HG03280 (cell line): ENCODE measurements at regions not wholly inside any gene's neighbourhood (a gene's known extent, or its start where the extent isn't known, plus 50 kb on each side); places are given as distances from the start of the nearest gene placed in this dataset.
"Not testable (repeated sequence)": the region's sequence is repeated elsewhere in the genome, so short reads cannot be mapped to it uniquely, and the experiment has no call there.

ENCODE experiments used
- ATAC-seq: cut with Tn5 transposase; IDR thresholded peaks from one replicate; pipeline ENCODE4 v1.9.1; 2021; ENCODE audit warnings: mild to moderate bottlenecking, moderate library complexity; ENCODE audit not compliant: unreplicated experiment

- ATAC-seq = no peak
These were observed 579.1 kb downstream of the KCTD12 start for GRCh38 chr13:76307142-76307541.

DNA sequence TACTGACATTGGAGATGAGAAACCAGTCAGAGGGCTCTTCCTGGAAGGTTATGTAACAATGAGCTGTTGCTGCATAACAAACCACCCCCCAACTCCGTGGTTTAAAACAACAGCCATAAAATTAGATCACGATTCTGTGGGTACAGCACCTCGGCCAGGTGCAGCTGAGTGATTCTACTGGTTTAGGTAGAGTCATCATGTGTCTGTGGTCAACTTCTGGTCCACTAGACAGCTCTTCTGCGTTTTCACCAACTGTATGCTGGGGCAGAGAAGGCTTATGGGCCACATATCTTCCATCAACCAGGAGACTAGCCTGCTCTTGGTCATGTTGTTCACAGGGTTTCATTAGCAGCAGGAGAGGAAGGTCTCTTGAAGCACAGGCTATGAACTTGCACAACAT lies 585.5 kb downstream of the KCTD12 start:
- ATAC-seq = no peak

DNA sequence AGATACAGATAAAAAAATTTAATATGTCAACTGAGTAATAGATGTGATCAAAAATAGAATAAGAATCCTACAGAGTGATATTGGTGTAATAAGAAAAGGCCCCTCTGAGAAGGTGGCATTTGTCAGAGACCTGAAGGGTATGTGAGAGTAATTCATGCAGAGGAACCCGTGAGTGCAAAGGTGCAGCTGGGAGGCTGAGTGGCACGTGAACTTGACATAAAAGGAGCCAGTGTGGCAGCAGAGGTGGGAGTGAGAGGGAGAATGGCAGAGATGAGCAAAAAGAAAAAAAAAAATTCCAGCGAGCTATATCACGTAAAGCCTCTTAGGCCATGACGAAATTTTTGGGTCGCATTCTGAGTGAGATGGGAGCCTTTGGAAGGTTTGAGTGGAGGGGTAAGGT lies 588.9 kb downstream of the KCTD12 start:
- no peak for ATAC-seq

DNA sequence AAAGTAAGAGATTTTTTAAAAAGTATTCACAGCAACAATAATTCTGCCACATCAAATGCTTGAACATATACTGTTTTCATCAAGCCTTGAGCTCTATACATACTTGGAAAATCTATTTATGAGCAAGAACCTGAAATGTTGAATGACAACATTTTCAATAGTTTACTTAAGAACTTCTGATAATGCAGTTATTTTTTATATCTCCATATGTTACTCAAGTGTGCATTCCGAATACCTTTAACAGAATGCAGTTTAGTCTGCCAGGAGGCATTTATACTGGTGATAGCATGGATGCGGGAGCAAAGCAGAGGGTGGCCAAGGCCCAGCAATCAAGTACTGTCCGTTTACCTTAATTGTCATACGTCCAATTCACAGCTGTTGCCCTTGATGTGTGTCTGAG lies 589.5 kb downstream of the KCTD12 start:
- ATAC-seq = no peak

- ATAC-seq = not testable (repeated sequence)
These were observed 591.2 kb downstream of the KCTD12 start for GRCh38 chr13:76295020-76295419.

GRCh38 chr13:76293751-76294150 lies 592.5 kb downstream of the KCTD12 start:
- no peak for ATAC-seq

- no peak for ATAC-seq
These were observed 592.9 kb downstream of the KCTD12 start for GRCh38 chr13:76293346-76293745.

DNA sequence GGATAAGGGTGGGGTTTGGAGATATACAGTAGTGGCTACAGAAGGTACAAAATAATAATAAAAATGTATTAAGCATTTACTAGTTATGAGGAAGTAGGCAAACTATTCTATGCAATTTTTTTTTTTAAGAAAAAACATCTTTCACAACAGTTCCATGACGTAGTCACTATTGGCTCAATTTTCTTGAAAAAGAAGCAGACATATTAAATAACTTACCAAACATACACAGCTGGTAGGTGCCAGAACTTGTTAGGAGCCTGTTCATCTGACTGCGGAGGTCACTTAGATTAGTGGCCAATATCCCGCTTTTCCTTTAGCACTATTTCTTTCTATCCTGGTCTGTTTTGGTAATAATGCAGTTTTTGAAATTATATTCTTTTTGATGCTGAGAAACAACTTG lies 593.5 kb downstream of the KCTD12 start:
- ATAC-seq = no peak

DNA sequence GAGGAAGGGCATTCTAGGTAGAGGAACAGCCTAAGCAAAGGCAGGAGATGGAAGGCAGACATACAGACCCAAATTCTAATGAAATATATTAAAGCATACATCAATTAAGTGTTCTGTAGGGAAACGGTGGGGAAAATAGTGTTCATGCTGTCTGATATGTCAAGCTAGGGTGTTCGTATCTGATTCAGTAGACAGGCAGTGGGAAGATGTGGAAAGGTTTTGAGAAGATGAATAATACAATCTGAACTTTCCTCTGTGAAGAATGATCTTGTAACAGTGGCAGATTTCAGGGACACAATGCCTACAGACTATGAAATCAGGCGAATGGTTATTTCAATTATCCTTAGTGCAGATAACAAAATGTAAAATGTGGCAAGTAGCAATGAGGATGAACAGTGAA lies 594.2 kb downstream of the KCTD12 start:
- no peak for ATAC-seq

DNA sequence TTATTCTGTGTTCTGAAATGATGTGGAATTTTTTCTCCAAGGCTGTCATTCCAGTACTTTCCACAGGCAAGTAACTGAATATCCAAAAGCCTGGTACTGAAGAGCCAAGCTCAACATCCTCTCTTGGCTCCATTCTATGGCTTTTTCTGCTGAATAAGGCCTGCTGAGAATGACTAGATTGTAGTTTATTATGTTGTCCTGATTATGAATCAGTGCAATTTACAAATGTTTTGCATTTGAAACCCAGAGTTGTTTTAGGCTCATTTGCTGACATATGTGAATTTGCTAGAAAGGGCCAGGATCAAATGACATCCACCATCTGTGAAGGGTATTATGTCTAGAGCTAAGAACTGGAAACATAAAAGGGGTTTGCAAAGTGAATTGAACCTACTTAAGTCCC lies 596.6 kb downstream of the KCTD12 start:
- no peak for ATAC-seq

DNA sequence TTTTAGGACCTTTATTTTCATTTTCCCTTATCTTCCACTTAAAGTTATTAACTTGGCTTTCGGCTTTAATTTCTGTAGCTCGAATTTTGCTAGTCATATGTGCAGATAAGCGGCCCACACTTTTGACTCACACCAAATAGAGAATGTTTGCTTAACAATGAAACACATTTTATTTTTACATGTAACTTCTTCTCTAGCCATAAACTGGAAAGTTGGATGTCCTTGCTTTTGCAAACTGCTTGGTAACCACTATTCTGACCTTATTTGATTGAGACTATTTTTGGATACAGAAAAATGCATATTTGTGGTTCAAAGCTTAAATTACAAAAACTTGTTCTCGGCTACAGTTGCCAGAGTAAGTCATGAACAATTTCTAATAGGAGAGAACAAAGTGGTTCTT lies 600.0 kb downstream of the KCTD12 start:
- ATAC-seq = no peak

DNA sequence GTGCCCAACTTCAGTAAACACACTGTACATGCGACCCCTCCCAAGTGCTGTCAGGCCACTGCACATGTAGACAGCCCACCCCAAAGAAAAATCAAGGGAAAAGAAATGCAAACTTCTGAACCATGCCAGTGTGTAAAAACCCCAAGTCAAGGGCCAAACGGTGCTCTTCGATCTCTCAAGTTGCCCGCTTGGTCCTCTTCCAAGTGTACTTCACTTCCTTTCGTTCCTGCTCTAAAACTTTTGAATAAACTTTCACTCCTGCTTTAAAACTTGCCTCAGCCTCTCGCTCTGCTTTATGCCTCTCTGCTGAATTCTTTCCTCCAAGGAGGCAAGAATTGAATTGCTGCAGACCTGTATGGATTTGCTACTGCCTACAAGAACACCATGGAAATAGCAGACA lies 600.7 kb downstream of the KCTD12 start:
- no peak for ATAC-seq

GRCh38 chr13:76279766-76280165 lies 606.4 kb downstream of the KCTD12 start:
- not testable (repeated sequence) for ATAC-seq

DNA sequence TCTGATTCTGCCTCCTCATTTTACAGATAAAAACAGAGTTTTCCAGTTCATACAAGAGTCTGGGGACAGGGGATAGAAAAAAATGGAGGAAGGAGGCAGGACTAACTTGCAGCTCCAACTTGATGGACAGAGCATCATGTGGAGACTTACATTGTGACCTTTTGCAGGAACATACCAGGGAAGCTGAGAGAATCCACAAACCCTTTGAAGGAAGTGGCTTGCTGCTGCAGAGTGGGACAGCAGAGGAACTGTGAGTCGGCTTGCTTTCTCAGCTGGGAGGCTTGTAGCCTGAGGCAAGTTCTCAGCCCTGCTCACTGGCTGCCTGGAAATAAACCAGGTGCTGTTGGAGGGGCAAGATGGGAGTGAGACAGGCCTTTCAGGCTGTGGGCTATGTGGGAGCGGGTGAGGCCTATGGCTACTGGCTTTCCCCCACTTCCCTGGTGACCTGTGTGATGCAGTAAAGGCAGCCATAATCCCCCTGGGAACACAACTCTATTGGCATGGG lies 614.4 kb downstream of the KCTD12 start:
- no peak for ATAC-seq

DNA sequence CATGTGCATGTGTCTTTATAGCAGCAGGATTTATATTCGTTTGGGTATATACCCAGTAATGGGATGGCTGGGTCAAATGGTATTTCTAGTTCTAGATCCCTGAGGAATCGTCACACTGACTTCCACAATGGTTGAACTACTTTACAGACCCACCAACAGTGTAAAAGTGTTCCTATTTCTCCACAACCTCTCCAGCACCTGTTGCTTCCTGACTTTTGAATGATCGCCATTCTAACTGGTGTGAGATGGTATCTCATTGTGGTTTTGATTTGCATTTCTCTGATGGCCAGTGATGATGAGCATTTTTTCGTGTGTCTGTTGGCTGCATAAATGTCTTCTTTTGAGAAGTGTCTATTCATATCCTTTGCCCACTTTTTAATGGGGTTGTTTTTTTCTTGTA lies 617.9 kb downstream of the KCTD12 start:
- ATAC-seq = not testable (repeated sequence)

GRCh38 chr13:76267216-76267615 lies 619.0 kb downstream of the KCTD12 start:
- ATAC-seq = no peak

DNA sequence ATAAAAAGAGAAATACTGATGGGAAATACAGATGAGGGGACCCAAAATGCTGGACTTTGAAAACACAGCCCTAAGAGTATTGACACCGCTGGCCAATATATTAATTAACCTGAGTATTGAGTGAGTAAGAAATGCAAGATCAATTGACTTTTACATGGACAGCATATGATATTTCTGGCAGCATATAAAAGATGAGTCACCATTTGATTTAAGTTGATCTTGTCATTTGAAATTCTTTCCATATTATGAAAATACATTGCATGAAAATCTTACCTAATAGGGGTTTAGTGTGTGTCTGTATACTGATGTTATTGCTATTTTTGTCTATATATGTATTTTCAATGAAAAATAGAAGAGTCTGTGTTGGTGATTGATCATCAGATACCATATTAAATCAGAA lies 619.6 kb downstream of the KCTD12 start:
- no peak for ATAC-seq

DNA sequence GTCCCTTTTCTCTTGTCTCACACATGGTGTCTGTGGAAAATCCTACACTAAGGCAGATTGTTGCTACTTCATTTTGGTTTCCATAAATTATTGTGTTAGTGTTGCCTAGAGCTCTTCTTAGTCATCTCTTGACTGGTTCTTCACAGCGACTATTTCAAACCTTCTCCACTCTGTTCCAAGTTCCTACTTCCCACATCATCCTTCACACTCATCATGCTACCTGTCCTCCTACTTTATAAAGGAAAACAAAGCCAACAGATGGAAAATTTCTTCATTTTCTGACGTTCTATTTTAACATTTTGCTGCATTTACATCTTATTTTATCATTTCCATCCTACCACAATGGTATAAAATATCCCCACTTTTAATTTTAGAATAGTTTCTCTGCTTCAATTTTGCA lies 614.1 kb downstream of the LMO7 start:
- ATAC-seq = no peak

GRCh38 chr13:76245920-76246319 lies 609.8 kb downstream of the LMO7 start:
- no peak for ATAC-seq

DNA sequence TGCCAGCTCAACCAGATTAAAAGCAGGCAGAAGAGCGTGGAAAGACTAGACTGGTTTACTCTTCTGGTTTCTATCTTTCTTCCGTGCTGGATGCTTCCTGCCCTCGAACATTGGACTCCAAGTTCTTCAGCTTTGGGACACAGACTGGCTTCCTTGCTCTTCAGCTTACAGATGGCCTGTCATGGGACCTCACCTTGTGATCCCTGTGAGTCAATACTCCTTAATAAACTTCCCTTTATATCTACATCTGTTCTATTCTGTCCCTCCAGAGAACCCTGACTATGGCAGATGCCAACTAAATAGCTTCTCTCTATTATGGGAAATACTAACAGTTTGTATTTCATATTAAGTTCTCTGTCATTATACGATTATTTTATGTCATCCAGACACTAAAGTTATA lies 609.1 kb downstream of the LMO7 start:
- no peak for ATAC-seq

DNA sequence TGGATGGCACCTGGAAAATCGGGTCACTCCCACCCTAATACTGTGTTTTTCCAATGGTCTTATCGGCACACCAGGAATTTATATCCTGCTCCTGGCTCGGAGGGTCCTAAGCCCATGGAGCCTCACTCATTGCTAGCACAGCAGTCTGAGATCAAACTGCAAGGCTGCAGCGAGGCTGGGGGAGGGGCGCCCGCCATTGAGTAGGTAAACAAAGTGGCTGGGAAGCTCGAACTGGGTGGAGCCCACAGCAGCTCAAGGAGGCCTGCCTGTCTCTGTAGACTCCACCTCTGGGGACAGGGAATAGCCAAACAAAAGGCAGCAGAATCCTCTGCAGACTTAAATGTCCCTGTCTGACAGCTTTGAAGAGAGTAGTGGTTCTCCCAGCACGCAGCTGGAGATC lies 607.0 kb downstream of the LMO7 start:
- ATAC-seq = not testable (repeated sequence)

DNA sequence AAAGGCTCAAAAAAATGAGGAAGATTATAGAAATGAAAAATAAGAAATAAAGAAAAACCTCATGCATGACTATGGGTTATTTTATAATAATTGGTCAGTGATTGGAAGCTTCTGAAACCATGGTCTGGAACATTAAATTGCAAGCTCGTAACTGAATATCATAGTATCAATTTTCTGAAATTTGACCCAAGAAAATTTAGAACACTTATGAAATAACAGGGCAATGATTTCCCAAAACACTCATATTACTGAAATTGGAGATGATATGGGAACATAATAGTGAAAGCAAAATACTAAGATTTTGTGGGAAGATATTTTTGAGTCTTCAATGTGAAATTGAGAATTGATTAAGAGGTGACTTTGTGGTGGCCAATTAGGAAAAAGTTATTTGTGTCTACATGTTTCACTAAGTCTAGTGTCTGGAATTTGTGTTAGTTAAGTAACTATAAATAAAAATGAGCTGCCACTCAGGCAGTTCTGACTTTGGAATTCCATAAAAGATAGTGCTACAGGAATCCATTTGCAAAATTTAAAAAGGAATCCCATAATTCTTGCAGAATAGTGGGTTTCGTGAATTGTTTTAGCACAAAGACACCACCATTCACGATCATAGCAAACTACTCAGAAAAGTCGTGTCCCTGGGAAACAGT lies 603.0 kb downstream of the LMO7 start:
- no peak for ATAC-seq

DNA sequence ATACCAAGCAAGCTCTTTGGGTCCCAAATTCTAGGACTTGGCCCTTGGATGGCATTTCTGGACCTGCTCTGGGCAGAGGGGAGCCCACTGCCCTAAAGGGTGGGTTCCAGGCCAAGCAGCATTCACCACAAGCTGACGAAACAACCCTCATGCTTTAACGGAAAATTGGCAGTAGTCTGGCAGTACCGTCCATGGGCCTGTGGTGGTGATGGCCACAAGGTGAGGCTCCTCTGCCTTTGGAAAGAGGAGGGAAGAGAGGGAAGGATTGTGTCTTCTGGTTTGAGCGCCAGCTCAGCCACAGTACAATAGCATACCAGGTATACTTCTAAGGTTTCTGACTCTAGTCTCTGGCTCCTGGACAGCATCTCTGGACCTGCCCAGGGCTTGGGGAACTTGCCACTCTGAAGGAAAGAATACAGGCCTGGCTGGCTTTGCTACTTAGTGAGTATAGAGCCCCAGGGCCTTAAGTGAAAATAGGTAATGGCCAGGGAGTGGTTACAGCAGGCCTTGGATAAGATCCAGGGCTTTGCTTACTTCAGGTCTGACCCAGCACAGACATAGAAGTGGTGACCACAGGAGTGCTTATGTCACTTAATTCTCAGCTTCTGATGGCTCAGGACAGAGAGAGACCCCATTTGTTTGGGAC lies 595.5 kb downstream of the LMO7 start:
- no peak for ATAC-seq
